ENCODE measurements at regions not wholly inside any gene's neighbourhood (a gene's known extent, or its start where the extent isn't known, plus 50 kb on each side); places are given as distances from the start of the nearest gene placed in this dataset.

DNA sequence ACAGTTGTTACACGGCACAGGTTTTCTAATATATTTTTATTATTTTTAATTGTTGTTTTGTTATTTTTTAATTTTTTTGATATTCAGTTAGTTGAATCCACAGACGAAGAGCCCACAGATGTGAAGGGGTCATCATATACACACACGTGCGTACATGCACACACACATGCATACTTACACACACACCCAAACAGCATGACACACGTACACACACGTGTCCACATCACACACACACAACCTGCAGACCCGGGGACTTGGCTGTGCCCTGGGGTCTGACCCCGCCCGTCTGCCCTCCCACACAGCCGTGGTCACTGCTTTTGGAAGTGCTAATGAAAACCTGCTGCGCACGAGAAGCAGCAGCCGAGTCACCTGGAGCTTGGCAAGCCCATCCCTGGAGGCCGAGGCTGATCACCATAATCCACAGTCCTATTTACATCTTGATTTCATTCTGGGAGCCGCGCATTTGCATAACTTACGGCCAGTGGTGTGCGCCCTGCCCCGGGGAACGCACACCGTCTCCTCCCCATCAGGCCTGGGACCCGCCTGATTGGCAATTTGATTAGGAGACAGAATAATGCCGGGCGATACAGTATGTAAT lies 110.3 kb downstream of the BRD1 start:
- peaks cover 0 to 37% (median 4%) of the 10 kb centered on the region in 3 donors for H3K27me3 ChIP-seq
- H3K36me3 ChIP-seq, result no peaks in the 10 kb centered on the region
- H3K9me3 ChIP-seq, result no peaks in the 10 kb centered on the region
- TF ChIP-seq POLR2A (IDR thresholded peaks at IDR 0.05) (no peak), EP300 (IDR thresholded peaks at IDR 0.05) (no peak), POLR2AphosphoS5 (IDR thresholded peaks at IDR 0.05) (no peak)
- TF ChIP-seq, protein P1, sequence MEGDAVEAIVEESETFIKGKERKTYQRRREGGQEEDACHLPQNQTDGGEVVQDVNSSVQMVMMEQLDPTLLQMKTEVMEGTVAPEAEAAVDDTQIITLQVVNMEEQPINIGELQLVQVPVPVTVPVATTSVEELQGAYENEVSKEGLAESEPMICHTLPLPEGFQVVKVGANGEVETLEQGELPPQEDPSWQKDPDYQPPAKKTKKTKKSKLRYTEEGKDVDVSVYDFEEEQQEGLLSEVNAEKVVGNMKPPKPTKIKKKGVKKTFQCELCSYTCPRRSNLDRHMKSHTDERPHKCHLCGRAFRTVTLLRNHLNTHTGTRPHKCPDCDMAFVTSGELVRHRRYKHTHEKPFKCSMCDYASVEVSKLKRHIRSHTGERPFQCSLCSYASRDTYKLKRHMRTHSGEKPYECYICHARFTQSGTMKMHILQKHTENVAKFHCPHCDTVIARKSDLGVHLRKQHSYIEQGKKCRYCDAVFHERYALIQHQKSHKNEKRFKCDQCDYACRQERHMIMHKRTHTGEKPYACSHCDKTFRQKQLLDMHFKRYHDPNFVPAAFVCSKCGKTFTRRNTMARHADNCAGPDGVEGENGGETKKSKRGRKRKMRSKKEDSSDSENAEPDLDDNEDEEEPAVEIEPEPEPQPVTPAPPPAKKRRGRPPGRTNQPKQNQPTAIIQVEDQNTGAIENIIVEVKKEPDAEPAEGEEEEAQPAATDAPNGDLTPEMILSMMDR (IDR thresholded peaks at IDR 0.05), result no peak
- H3K4me1 ChIP-seq, result no peaks in the 10 kb centered on the region
- WGBS, 2 donors, result 65 to 78% methylated on average over 24 of the region's 24 CpGs
- no peak overlapping the region for H3K27ac ChIP-seq
- H3K4me3 ChIP-seq, result no peak overlapping the region
- intact Hi-C loops (cut with DNase I), result no loop called here
- no peak for DNase-seq

DNA sequence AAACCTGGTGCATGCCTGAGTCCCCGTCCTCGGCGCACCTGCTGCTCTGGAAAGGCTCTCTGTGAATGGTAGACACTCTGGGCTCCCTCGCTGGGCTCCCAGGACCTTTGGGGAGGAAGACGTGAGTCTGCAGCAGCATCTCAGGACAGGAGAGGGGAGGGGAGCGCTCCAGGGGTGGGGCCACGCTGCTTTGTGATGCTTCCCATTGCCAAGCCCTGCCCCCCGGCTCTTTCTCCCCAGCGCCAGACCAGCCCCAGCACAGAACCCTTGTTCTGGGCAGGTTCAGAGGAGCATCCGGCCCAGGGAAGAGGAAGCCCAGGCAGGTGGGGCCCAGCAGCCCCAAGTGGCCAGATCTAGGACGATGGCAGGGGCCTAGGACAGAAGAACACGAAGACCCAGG lies 111.2 kb downstream of the BRD1 start:
- TF ChIP-seq EP300 (IDR thresholded peaks at IDR 0.05), result no peak
- no peak for TF ChIP-seq POLR2A (IDR thresholded peaks at IDR 0.05)
- no peak for TF ChIP-seq POLR2AphosphoS5 (IDR thresholded peaks at IDR 0.05)
- TF ChIP-seq, protein P1 (IDR thresholded peaks at IDR 0.05), result no peak
- intact Hi-C loops (cut with DNase I), result no loop called here
- H3K36me3 ChIP-seq, result no peaks in the 10 kb centered on the region
- 57 to 65% methylated on average over 12 of the region's 12 CpGs for WGBS, 2 donors
- peaks cover 0 to 45% (median 14%) of the 10 kb centered on the region in 3 donors for H3K27me3 ChIP-seq
- DNase-seq, result no peak
- H3K9me3 ChIP-seq, result no peaks in the 10 kb centered on the region
- H3K27ac ChIP-seq, result no peak overlapping the region
- no peak overlapping the region for H3K4me3 ChIP-seq
- no peaks in the 10 kb centered on the region for H3K4me1 ChIP-seq

DNA sequence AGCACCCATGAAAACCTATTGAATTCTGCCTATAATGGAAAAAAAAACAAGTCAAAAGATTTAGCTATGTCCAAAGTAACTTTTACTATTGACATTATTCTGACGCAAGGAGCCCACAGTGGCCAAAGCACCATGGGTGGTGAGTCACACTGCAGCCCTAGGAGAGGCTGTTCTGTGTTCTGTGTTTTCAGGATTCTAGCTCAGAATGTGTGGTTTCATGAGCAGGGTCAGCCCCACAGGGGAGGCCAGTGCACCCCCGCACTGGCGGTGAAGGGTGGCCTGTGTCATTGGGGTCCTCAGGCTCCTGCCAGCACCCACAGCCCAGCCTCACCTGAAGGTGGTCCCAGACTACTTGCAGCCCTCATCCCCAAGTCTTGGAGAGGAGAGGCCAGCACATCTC lies 112.2 kb downstream of the BRD1 start:
- H3K36me3 ChIP-seq, result no peaks in the 10 kb centered on the region
- peaks cover 0 to 1% (median 0%) of the 10 kb centered on the region in 4 donors for H3K9me3 ChIP-seq
- H3K27ac ChIP-seq, result no peak overlapping the region
- no peak overlapping the region for H3K4me3 ChIP-seq
- H3K4me1 ChIP-seq, result no peaks in the 10 kb centered on the region
- intact Hi-C loops (cut with DNase I), result no loop called here
- TF ChIP-seq EP300 (IDR thresholded peaks at IDR 0.05) (no peak), POLR2A (IDR thresholded peaks at IDR 0.05) (no peak)
- 87 to 94% methylated on average over 3 of the region's 3 CpGs for WGBS, 2 donors
- DNase-seq, result no peak
- peaks cover 0 to 44% (median 22%) of the 10 kb centered on the region in 3 donors for H3K27me3 ChIP-seq

DNA sequence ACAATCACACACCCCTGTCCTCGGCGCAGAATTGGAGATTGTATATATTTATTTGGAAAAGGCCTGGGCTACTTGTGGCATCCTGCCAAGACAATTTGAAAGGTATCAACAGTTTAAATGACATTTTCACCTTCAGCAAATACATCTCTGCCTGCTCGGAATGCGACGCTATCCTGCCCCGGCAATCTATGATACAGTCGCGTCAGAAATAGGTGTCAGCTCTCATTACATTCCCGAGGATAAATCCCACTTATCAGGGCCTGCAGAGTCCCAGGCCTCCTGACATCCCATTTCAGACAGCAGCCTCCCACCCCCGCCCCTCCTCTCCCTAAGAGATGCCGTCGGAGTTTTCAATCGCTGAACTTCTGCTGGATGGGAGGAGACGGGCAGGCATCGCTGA lies 114.7 kb downstream of the BRD1 start:
- no peak for DNase-seq
- WGBS, 2 donors, result 74 to 82% methylated on average over 15 of the region's 15 CpGs
- no peak overlapping the region for H3K4me3 ChIP-seq
- TF ChIP-seq POLR2A (IDR thresholded peaks at IDR 0.05), result no peak
- TF ChIP-seq EP300 (IDR thresholded peaks at IDR 0.05), result no peak
- TF ChIP-seq, protein P1 (IDR thresholded peaks at IDR 0.05), result no peak
- TF ChIP-seq POLR2AphosphoS5 (IDR thresholded peaks at IDR 0.05), result no peak
- H3K27me3 ChIP-seq, result peaks cover 0 to 53% (median 26%) of the 10 kb centered on the region in 3 donors
- H3K36me3 ChIP-seq, result no peaks in the 10 kb centered on the region
- no peaks in the 10 kb centered on the region for H3K4me1 ChIP-seq
- intact Hi-C loops (cut with DNase I), result no loop called here
- H3K27ac ChIP-seq, result no peak overlapping the region
- H3K9me3 ChIP-seq, result peaks cover 0 to 15% (median 2%) of the 10 kb centered on the region in 4 donors

DNA sequence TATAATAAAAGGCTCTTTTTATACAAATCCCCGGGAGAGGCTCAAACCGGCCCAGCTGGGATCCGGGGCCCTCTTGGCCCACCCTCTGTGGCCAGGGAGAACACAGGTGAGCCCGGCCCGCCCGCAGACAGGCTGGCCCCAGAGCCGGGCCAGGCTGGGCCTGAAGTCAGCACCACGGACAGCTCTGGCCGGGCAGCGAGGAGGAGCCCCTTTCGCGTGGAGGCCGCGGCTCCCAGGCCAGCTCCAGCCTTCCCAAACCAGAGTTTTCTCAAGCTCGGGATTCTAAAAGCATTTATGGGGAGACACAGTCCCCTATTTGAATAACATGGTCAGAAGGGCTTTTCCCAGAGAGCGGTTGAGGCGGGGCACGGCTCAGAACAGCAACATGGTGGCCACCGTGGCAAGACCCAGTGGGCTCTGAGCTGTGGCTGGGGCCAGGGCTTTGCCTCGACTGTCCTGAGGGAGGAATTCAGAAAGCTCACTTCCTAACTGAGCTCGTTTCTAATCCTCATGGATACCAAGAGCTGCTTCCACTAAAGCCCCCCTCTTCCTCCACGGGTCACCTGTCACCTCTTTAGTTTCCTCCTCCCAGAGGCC lies 115.4 kb downstream of the BRD1 start:
- no peak for DNase-seq

More for the DNA sequence above, 115.4 kb downstream of the BRD1 start:
- Histone ChIP-seq H3K4me3 (no peak overlapping the region), H3K27me3 (peaks cover 0 to 56% (median 26%) of the 10 kb centered on the region in 3 donors), H3K9me3 (peaks cover 0 to 15% (median 2%) of the 10 kb centered on the region in 4 donors), H3K36me3 (no peaks in the 10 kb centered on the region), H3K27ac (no peak overlapping the region), H3K4me1 (no peaks in the 10 kb centered on the region)
- TF ChIP-seq, protein P1 (IDR thresholded peaks at IDR 0.05), result no peak
- TF ChIP-seq EP300 (IDR thresholded peaks at IDR 0.05), result no peak
- TF ChIP-seq POLR2A (IDR thresholded peaks at IDR 0.05), result no peak
- TF ChIP-seq POLR2AphosphoS5 (IDR thresholded peaks at IDR 0.05), result no peak
- WGBS, 2 donors, result 33 to 47% methylated on average over 22 of the region's 22 CpGs
- intact Hi-C loops (cut with DNase I), result no loop called here
